ENCODE measurements at regions not wholly inside any gene's neighbourhood (a gene's known extent, or its start where the extent isn't known, plus 50 kb on each side); places are given as distances from the start of the nearest gene placed in this dataset.

DNA sequence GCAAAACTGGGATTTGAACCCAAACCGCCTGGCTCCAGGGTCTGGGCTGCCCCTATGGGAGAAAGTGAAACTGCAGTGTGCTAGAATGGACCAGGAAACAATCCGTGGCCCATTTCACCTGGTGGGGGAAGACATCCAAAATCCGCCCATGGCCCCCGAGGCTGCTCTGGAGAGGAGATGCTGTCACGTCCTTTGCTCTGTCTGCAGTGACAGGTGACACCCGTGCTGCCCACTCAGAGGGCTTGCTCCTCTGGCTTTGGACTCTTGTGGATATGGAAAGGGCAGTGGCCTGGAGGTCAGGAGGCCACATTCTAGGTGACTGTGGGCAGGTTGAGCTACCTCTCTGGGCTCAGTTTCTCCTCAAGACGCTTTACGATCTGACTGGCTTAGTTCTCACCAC, 151.2 kb upstream of the GPR26 start:
- no peak for TF ChIP-seq EZH2 (IDR thresholded peaks at IDR 0.05; ENCODE audit: borderline replicate concordance, low read depth, low read length, severe bottlenecking)
- TF ChIP-seq, protein P1, sequence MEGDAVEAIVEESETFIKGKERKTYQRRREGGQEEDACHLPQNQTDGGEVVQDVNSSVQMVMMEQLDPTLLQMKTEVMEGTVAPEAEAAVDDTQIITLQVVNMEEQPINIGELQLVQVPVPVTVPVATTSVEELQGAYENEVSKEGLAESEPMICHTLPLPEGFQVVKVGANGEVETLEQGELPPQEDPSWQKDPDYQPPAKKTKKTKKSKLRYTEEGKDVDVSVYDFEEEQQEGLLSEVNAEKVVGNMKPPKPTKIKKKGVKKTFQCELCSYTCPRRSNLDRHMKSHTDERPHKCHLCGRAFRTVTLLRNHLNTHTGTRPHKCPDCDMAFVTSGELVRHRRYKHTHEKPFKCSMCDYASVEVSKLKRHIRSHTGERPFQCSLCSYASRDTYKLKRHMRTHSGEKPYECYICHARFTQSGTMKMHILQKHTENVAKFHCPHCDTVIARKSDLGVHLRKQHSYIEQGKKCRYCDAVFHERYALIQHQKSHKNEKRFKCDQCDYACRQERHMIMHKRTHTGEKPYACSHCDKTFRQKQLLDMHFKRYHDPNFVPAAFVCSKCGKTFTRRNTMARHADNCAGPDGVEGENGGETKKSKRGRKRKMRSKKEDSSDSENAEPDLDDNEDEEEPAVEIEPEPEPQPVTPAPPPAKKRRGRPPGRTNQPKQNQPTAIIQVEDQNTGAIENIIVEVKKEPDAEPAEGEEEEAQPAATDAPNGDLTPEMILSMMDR (IDR thresholded peaks at IDR 0.05; ENCODE audit: extremely low read depth in 1 of 2, insufficient read depth in 1 of 2, low read depth in 1 of 2, low read length in 2 of 2) = no peak
- TF ChIP-seq POLR2A (IDR thresholded peaks at IDR 0.05; ENCODE audit: low read depth, low read length) = no peak
